ENCODE measurements at regions not wholly inside any gene's neighbourhood (a gene's known extent, or its start where the extent isn't known, plus 50 kb on each side); places are given as distances from the start of the nearest gene placed in this dataset.

GRCh38 chr9:86594724-86595123 lies 240.5 kb upstream of the TUT7 start:
- Histone ChIP-seq H3K9me3 (replicated peaks) (peaks cover 3% of the 10 kb centered on the region), H3K4me3 (no peak overlapping the region), H3K27me3 (ENCODE audit: low read depth) (peaks cover 7% of the 10 kb centered on the region), H3K27ac (replicated peaks) (no peak overlapping the region), H3K36me3 (no peaks in the 10 kb centered on the region), H3K4me1 (peaks cover 11% of the 10 kb centered on the region)
- no peak for TF ChIP-seq CTCF (IDR thresholded peaks at IDR 0.05; ENCODE audit: borderline replicate concordance)
- intact Hi-C loops (cut with micrococcal nuclease): no loop called here
- no peak for DNase-seq

- no peak overlapping the region for H3K4me3 ChIP-seq
- intact Hi-C loops (cut with micrococcal nuclease): no loop called here
- H3K36me3 ChIP-seq: no peaks in the 10 kb centered on the region
- no peaks in the 10 kb centered on the region for H3K4me1 ChIP-seq
- H3K27ac ChIP-seq (replicated peaks): no peak overlapping the region
- DNase-seq: no peak
- TF ChIP-seq CTCF (IDR thresholded peaks at IDR 0.05; ENCODE audit: borderline replicate concordance): no peak
- H3K27me3 ChIP-seq (ENCODE audit: low read depth): peaks cover 2% of the 10 kb centered on the region
- no peaks in the 10 kb centered on the region for H3K9me3 ChIP-seq (replicated peaks)
Observed at GRCh38 chr9:86591472-86591871, 237.3 kb upstream of the TUT7 start.

- DNase-seq: no peak
- H3K9me3 ChIP-seq (replicated peaks): no peaks in the 10 kb centered on the region
- intact Hi-C loops (cut with micrococcal nuclease): no loop called here
- H3K27ac ChIP-seq (replicated peaks): no peak overlapping the region
- H3K27me3 ChIP-seq (ENCODE audit: low read depth): peaks cover 2% of the 10 kb centered on the region
- no peaks in the 10 kb centered on the region for H3K4me1 ChIP-seq
- H3K4me3 ChIP-seq: no peak overlapping the region
- no peak for TF ChIP-seq CTCF (IDR thresholded peaks at IDR 0.05; ENCODE audit: borderline replicate concordance)
- H3K36me3 ChIP-seq: no peaks in the 10 kb centered on the region
Observed at GRCh38 chr9:86589730-86590129, 235.5 kb upstream of the TUT7 start.

- intact Hi-C loops (cut with micrococcal nuclease): no loop called here
- no peaks in the 10 kb centered on the region for H3K4me1 ChIP-seq
- no peaks in the 10 kb centered on the region for H3K36me3 ChIP-seq
- no peak for DNase-seq
- no peak for TF ChIP-seq CTCF (IDR thresholded peaks at IDR 0.05; ENCODE audit: borderline replicate concordance)
- peaks cover 2% of the 10 kb centered on the region for H3K27me3 ChIP-seq (ENCODE audit: low read depth)
- no peak overlapping the region for H3K4me3 ChIP-seq
- H3K9me3 ChIP-seq (replicated peaks): no peaks in the 10 kb centered on the region
- no peak overlapping the region for H3K27ac ChIP-seq (replicated peaks)
Observed at GRCh38 chr9:86589273-86589672, 235.1 kb upstream of the TUT7 start.

- peak overlapping the region; percentile 37 for H3K27ac ChIP-seq (replicated peaks)
- H3K27me3 ChIP-seq (ENCODE audit: low read depth): peaks cover under 1% of the 10 kb centered on the region
- H3K4me3 ChIP-seq: peak overlapping the region; percentile 43
- H3K4me1 ChIP-seq: no peaks in the 10 kb centered on the region
- no peaks in the 10 kb centered on the region for H3K9me3 ChIP-seq (replicated peaks)
- intact Hi-C loops (cut with micrococcal nuclease): no loop called here
- H3K36me3 ChIP-seq: no peaks in the 10 kb centered on the region
- DNase-seq: no peak
- TF ChIP-seq CTCF (IDR thresholded peaks at IDR 0.05; ENCODE audit: borderline replicate concordance): no peak
Observed at GRCh38 chr9:86586144-86586494, 231.9 kb upstream of the TUT7 start.
